ENCODE measurements at regions not wholly inside any gene's neighbourhood (a gene's known extent, or its start where the extent isn't known, plus 50 kb on each side); places are given as distances from the start of the nearest gene placed in this dataset.

DNA sequence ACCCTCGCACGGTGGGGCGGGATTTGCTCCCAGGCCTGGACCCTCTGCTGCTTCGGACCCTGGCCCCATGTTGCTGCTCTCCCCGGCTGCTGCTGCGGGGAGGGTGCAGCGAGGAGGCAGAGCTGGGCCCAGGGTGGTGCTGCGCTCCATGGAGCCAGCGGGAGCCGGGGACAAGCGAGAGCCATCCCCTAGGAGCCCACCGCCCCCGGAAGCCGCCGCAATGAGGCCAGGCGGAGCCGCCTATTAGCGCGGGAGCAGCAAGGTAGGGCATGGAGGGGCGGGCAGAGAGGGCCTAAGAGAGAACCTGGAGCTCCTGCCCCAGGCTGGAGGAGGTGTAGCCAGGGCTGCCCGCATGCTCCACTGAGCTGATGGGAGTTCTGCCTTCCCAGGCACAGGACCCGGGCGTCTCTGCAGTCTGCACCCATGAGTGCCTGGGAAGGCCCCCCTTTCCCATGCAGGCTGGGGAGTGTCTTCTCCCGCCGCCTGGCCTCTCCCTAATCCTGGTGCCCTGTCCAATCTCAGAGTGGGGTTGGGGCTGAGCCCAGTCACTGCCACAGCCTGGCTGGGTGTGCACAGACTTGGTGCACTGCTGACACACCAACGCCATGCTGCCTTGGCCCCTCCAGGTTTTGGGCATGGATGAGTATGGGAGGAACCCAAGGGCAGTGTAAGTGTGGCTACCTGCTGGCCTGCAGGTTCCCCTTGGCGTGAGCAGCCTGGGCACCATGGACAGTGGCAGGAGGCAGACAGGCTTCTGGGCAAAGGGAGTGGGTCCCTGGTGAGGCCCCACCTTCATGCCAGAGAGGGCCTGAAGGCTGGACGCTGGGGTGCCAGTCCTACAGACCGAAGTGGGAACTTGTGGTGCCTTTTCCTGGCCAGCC, 360.6 kb upstream of the MAP3K7 start:
- Histone ChIP-seq H4K5ac (ENCODE audit: insufficient read length, low read depth, low read length) (no peak overlapping the region), H3K14ac (ENCODE audit: insufficient read depth, low read length) (no peak overlapping the region), H4K20me1 (ENCODE audit: control insufficient read depth, insufficient read depth, insufficient read length) (no peaks in the 10 kb centered on the region), H2AK5ac (ENCODE audit: insufficient read length, low read length) (no peak overlapping the region), H2BK20ac (ENCODE audit: low read depth, low read length, poor library complexity, severe bottlenecking) (no peak overlapping the region), H3K79me1 (ENCODE audit: insufficient read depth, low read depth, low read length, poor library complexity, severe bottlenecking) (no peaks in the 10 kb centered on the region), H2BK12ac (ENCODE audit: insufficient read length, low read depth, low read length) (no peak overlapping the region), H3K23me2 (ENCODE audit: insufficient read length, low read depth, low read length, poor library complexity, severe bottlenecking) (no peaks in the 10 kb centered on the region), H3T11ph (ENCODE audit: low read length) (no peak overlapping the region), H2BK120ac (ENCODE audit: low read depth, low read length, poor library complexity, severe bottlenecking) (no peak overlapping the region), H3K79me2 (ENCODE audit: insufficient read depth, low read length) (no peaks in the 10 kb centered on the region), H3K27me3 (ENCODE audit: insufficient read depth, low read length) (no peaks in the 10 kb centered on the region), H3K9ac (ENCODE audit: extremely low read depth, insufficient read length, low read length) (no peak overlapping the region), H3K56ac (ENCODE audit: insufficient read length, low read depth, low read length) (no peak overlapping the region), H3K9me3 (ENCODE audit: control insufficient read depth, low read depth, low read length) (no peaks in the 10 kb centered on the region), H2AFZ (ENCODE audit: low read length) (no peak overlapping the region), H3K4ac (ENCODE audit: low read depth, low read length) (no peak overlapping the region), H4K91ac (ENCODE audit: insufficient read length, low read depth, low read length) (no peak overlapping the region), H2BK5ac (ENCODE audit: insufficient read length, low read length) (no peak overlapping the region), H3K27ac (ENCODE audit: insufficient read length, low read depth, low read length) (no peak overlapping the region), H3K18ac (ENCODE audit: insufficient read length, low read depth, low read length) (no peak overlapping the region), H2BK15ac (ENCODE audit: low read depth, low read length) (no peak overlapping the region), H3K23ac (ENCODE audit: insufficient read length, low read depth, low read length) (no peak overlapping the region), H3K4me1 (ENCODE audit: insufficient read depth, low read length) (no peaks in the 10 kb centered on the region), H4K8ac (replicated peaks; ENCODE audit: insufficient read length, low read depth, low read length) (no peak overlapping the region), H3K4me2 (ENCODE audit: insufficient read depth, insufficient read length, low read length) (no peak overlapping the region)
- DNase-seq = no peak
- Mint-ChIP-seq H3K4me1 (0 out of 4 replicates have a peak, but pooled peaks cover 0 to 3% of the 10 kb centered on the region in 2 experiments), H3K27me3 (ENCODE audit: low read depth) (no peaks in the 10 kb centered on the region; the same call in 1 of the 2 replicates), H3K27ac (no peak overlapping the region), H3K9me3 (no peaks in the 10 kb centered on the region), H3K36me3 (ENCODE audit: insufficient read depth in 1 of 3, low read depth in 3 of 3) (no peaks in the 10 kb centered on the region), H3K4me3 (no peak overlapping the region)
- no CpG with 5 or more reads among the region's 29 CpGs for WGBS (ENCODE audit: extremely low coverage, insufficient read length, low lambda C conversion rate)
- TF ChIP-seq, protein P1, sequence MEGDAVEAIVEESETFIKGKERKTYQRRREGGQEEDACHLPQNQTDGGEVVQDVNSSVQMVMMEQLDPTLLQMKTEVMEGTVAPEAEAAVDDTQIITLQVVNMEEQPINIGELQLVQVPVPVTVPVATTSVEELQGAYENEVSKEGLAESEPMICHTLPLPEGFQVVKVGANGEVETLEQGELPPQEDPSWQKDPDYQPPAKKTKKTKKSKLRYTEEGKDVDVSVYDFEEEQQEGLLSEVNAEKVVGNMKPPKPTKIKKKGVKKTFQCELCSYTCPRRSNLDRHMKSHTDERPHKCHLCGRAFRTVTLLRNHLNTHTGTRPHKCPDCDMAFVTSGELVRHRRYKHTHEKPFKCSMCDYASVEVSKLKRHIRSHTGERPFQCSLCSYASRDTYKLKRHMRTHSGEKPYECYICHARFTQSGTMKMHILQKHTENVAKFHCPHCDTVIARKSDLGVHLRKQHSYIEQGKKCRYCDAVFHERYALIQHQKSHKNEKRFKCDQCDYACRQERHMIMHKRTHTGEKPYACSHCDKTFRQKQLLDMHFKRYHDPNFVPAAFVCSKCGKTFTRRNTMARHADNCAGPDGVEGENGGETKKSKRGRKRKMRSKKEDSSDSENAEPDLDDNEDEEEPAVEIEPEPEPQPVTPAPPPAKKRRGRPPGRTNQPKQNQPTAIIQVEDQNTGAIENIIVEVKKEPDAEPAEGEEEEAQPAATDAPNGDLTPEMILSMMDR (conservative IDR thresholded peaks at IDR 0.05) = no peak

Data from H9 (cell line).